Gastroesophageal sphincter (tissue), 4 donors: ENCODE measurements at regions not wholly inside any gene's neighbourhood (a gene's known extent, or its start where the extent isn't known, plus 50 kb on each side); places are given as distances from the start of the nearest gene placed in this dataset.
A peak's percentile ranks its signal among the peaks of the same experiment; 100 is the strongest.

Experiments
- ATAC-seq: fragments of 150-250 bp; one replicate; pipeline ENCODE4 v1.9.1; 2016; ENCODE audit warnings: mild to moderate bottlenecking, moderate library complexity
- H3K27ac ChIP-seq, 4 donors: fragments of 200-600 bp; sonication (generic) in 3 of 4; 1 replicate in 3 of 4; 2 replicates in 1 of 4; pipeline ENCODE4 v1.5.1; 2016 to 2019
- H3K27me3 ChIP-seq: fragments of 200-600 bp; sonication (generic); one replicate; pipeline ENCODE4 v1.5.1; 2019
- H3K36me3 ChIP-seq, 2 donors: fragments of 200-600 bp; sonication (generic); one replicate each; pipeline ENCODE4 v1.5.1; 2019; ENCODE audit warnings: control low read depth in 1 of 2
- H3K4me1 ChIP-seq, 3 donors: fragments of 200-600 bp; sonication (generic); 1 replicate in 2 of 3; 2 replicates in 1 of 3; pipeline ENCODE4 v1.5.1; 2016 to 2019; ENCODE audit warnings: control low read depth in 2 of 3
- H3K4me3 ChIP-seq, 2 donors: fragments of 200-600 bp; sonication (generic); one replicate each; pipeline ENCODE4 v1.5.1; 2019; ENCODE audit warnings: mild to moderate bottlenecking in 1 of 2, moderate library complexity in 1 of 2
- H3K9me3 ChIP-seq, 3 donors: fragments of 200-600 bp; sonication (generic); one replicate each; pipeline ENCODE4 v1.5.1; 2017 to 2019; ENCODE audit warnings: control low read depth in 2 of 3
- CTCF ChIP-seq, 4 experiments: fragments of 200-600 bp in 2 of 4; fragments of 450-650 bp in 2 of 4; sonication (generic) in 1 of 4; IDR thresholded peaks; one replicate each; pipeline ENCODE4 v1.5.1; 2017 to 2019; ENCODE audit warnings: antibody characterized with exemption in 4 of 4, mild to moderate bottlenecking in 2 of 4, moderate library complexity in 2 of 4
- EP300 ChIP-seq: sonication (generic); formaldehyde crosslinking; IDR thresholded peaks from one replicate; pipeline ENCODE4 v1.6.1; 2017; ENCODE audit warnings: antibody characterized with exemption, mild to moderate bottlenecking
- POLR2A ChIP-seq, 2 donors: fragments of 450-650 bp; IDR thresholded peaks; one replicate each; pipeline ENCODE4 v1.6.1; 2017; ENCODE audit warnings: antibody characterized with exemption in 2 of 2, mild to moderate bottlenecking in 2 of 2, moderate library complexity in 1 of 2
- POLR2AphosphoS5 ChIP-seq: sonication (generic); formaldehyde crosslinking; IDR thresholded peaks from one replicate; pipeline ENCODE4 v1.6.1; 2017; ENCODE audit warnings: antibody characterized with exemption
- WGBS, 2 donors: methylation state at CpG; one replicate each; pipeline ENCODE4 v1.1.5; 2018; ENCODE audit warnings: low coverage in 1 of 2; 5-methylcytosine and 5-hydroxymethylcytosine counted together

GRCh38 chr1:234530672-234531071, 51.7 kb upstream of the TARBP1 start:
- ATAC-seq, result no peak
- TF ChIP-seq POLR2A (IDR thresholded peaks at IDR 0.05) (no peak), POLR2AphosphoS5 (no peak), CTCF (IDR thresholded peaks at IDR 0.05) (no peak), EP300 (no peak)
- H3K4me3 ChIP-seq, result peak overlapping the region in 1 of 2 donors; percentile 41
- no peaks in the 10 kb centered on the region for H3K36me3 ChIP-seq
- H3K27me3 ChIP-seq, result no peaks in the 10 kb centered on the region
- peaks cover 38 to 84% (median 55%) of the 10 kb centered on the region in 3 donors for H3K4me1 ChIP-seq
- 59 to 71% methylated on average over 7 to 11 of the region's 11 CpGs for whole genome bisulfite sequencing, 2 donors
- no peaks in the 10 kb centered on the region for H3K9me3 ChIP-seq
- peak overlapping the region; percentile 95 to 99 (median 96) for H3K27ac ChIP-seq

- no peaks in the 10 kb centered on the region for H3K36me3 ChIP-seq
- peak overlapping the region; percentile 95 to 99 (median 96) for H3K27ac ChIP-seq
- no peaks in the 10 kb centered on the region for H3K9me3 ChIP-seq
- WGBS, 2 donors, result 94 to 100% methylated on average over 1 to 2 of the region's 2 CpGs
- H3K27me3 ChIP-seq, result no peaks in the 10 kb centered on the region
- H3K4me3 ChIP-seq, result no peak overlapping the region
- TF ChIP-seq POLR2AphosphoS5 (no peak), POLR2A (IDR thresholded peaks at IDR 0.05) (no peak), CTCF (IDR thresholded peaks at IDR 0.05) (no peak), EP300 (no peak)
- ATAC-seq, result no peak
- H3K4me1 ChIP-seq, result peaks cover 32 to 77% (median 47%) of the 10 kb centered on the region in 3 donors
These were observed 50.9 kb upstream of the TARBP1 start for GRCh38 chr1:234529950-234530237.

GRCh38 chr1:234529095-234529949, 50.3 kb upstream of the TARBP1 start:
- no peaks in the 10 kb centered on the region for H3K36me3 ChIP-seq
- ATAC-seq, result no peak
- H3K4me1 ChIP-seq, result peaks cover 30 to 75% (median 41%) of the 10 kb centered on the region in 3 donors
- peak overlapping the region in 3 of 4 donors; percentile 95 to 99 (median 97) for H3K27ac ChIP-seq
- TF ChIP-seq POLR2A (IDR thresholded peaks at IDR 0.05), result no peak
- no peak for TF ChIP-seq POLR2AphosphoS5
- no peak for TF ChIP-seq CTCF (IDR thresholded peaks at IDR 0.05)
- no peak for TF ChIP-seq EP300
- WGBS, 2 donors, result 87 to 90% methylated on average over 8 of the region's 8 CpGs
- H3K9me3 ChIP-seq, result no peaks in the 10 kb centered on the region
- no peak overlapping the region for H3K4me3 ChIP-seq
- H3K27me3 ChIP-seq, result no peaks in the 10 kb centered on the region
